Smooth muscle cell (in vitro differentiated cells): ENCODE measurements at regions not wholly inside any gene's neighbourhood (a gene's known extent, or its start where the extent isn't known, plus 50 kb on each side); places are given as distances from the start of the nearest gene placed in this dataset.
"Not testable (repeated sequence)": the region's sequence is repeated elsewhere in the genome, so short reads cannot be mapped to it uniquely, and the experiment has no call there.

Experiments used
- DNase-seq: peaks from one replicate; lab custom pipeline; 2025; ENCODE audit not compliant: unreplicated experiment; lab: John Stamatoyannopoulos, UW
- H2AFZ ChIP-seq: fragments of 200-600 bp; sonication (generic); 2 replicates; pipeline ENCODE4 v1.6.0; 2016; ENCODE audit warnings: antibody characterized with exemption, low read depth, mild to moderate bottlenecking
- H3F3A ChIP-seq: fragments of 200-600 bp; sonication (generic); 2 replicates; pipeline ENCODE4 v1.6.0; 2017; ENCODE audit warnings: antibody characterized with exemption, low read depth
- H3K27ac ChIP-seq: fragments of 200-600 bp; sonication (generic); 2 replicates; pipeline ENCODE4 v1.5.1; 2016; ENCODE audit warnings: low read depth, mild to moderate bottlenecking
- H3K27me3 ChIP-seq: fragments of 200-600 bp; sonication (generic); 2 replicates; pipeline ENCODE4 v1.6.1; 2016; ENCODE audit warnings: low read depth, mild to moderate bottlenecking
- H3K36me3 ChIP-seq: fragments of 200-600 bp; sonication (generic); 2 replicates; pipeline ENCODE4 v1.5.1; 2016; ENCODE audit warnings: low read depth
- H3K4me1 ChIP-seq: fragments of 200-600 bp; sonication (generic); 2 replicates; pipeline ENCODE4 v1.5.1; 2016; ENCODE audit warnings: low read depth
- H3K4me2 ChIP-seq: fragments of 200-600 bp; sonication (generic); 2 replicates; pipeline ENCODE4 v1.6.0; 2016; ENCODE audit warnings: mild to moderate bottlenecking
- H3K4me3 ChIP-seq: fragments of 200-600 bp; sonication (generic); 2 replicates; pipeline ENCODE4 v1.5.1; 2016; ENCODE audit warnings: mild to moderate bottlenecking
- H3K79me2 ChIP-seq: fragments of 200-600 bp; sonication (generic); 2 replicates; pipeline ENCODE4 v1.6.0; 2016; ENCODE audit warnings: low read depth, mild to moderate bottlenecking
- H3K9ac ChIP-seq: fragments of 200-600 bp; sonication (generic); 2 replicates; pipeline ENCODE4 v1.6.0; 2016; ENCODE audit warnings: low read depth
- H3K9me3 ChIP-seq: fragments of 200-600 bp; sonication (generic); replicated peaks from 2 replicates; pipeline ENCODE4 v1.5.1; 2016; ENCODE audit warnings: low read depth
- H4K20me1 ChIP-seq: fragments of 200-600 bp; sonication (generic); 2 replicates; pipeline ENCODE4 v1.6.0; 2016; ENCODE audit warnings: low read depth
- CTCF ChIP-seq: fragments of 200-600 bp; sonication (generic); IDR thresholded peaks from 2 replicates; pipeline ENCODE4 v1.5.1; 2017; ENCODE audit warnings: borderline replicate concordance, mild to moderate bottlenecking, antibody characterized with exemption; ENCODE audit not compliant: insufficient read depth, poor library complexity, severe bottlenecking
- WGBS: methylation state at CpG from one replicate; pipeline ENCODE4 v1.1.7; 2016; ENCODE audit warnings: low lambda C conversion rate; 5-methylcytosine and 5-hydroxymethylcytosine counted together

GRCh38 chr6:82506526-82506925 is 142.9 kb downstream of the TPBG start:
- no peaks in the 10 kb centered on the region for H3K36me3 ChIP-seq
- no peak for DNase-seq
- no peak overlapping the region for H3K4me3 ChIP-seq
- no peaks in the 10 kb centered on the region for H3K27me3 ChIP-seq
- H3K27ac ChIP-seq = no peak overlapping the region
- no peaks in the 10 kb centered on the region for H3K4me1 ChIP-seq
- no peak for TF ChIP-seq CTCF
- H3K9me3 ChIP-seq = no peaks in the 10 kb centered on the region
- H4K20me1 ChIP-seq = no peaks in the 10 kb centered on the region
- H3F3A ChIP-seq = no peaks in the 10 kb centered on the region
- H3K9ac ChIP-seq = no peak overlapping the region
- no peak overlapping the region for H3K4me2 ChIP-seq
- H2AFZ ChIP-seq = no peak overlapping the region
- no peaks in the 10 kb centered on the region for H3K79me2 ChIP-seq
- 70% methylated on average over 1 of the region's 1 CpG for WGBS

GRCh38 chr6:82507112-82507511 is 143.5 kb downstream of the TPBG start:
- DNase-seq = no peak
- H3K79me2 ChIP-seq = no peaks in the 10 kb centered on the region
- TF ChIP-seq CTCF = no peak
- no peaks in the 10 kb centered on the region for H3K27me3 ChIP-seq
- H3K4me1 ChIP-seq = no peaks in the 10 kb centered on the region
- H3K27ac ChIP-seq = no peak overlapping the region
- H3K9ac ChIP-seq = no peak overlapping the region
- H3K36me3 ChIP-seq = no peaks in the 10 kb centered on the region
- no peaks in the 10 kb centered on the region for H4K20me1 ChIP-seq
- no peak overlapping the region for H2AFZ ChIP-seq
- 67% methylated on average over 1 of the region's 1 CpG for WGBS
- H3K9me3 ChIP-seq = no peaks in the 10 kb centered on the region
- no peaks in the 10 kb centered on the region for H3F3A ChIP-seq
- no peak overlapping the region for H3K4me2 ChIP-seq
- no peak overlapping the region for H3K4me3 ChIP-seq

- Histone ChIP-seq H2AFZ (no peak overlapping the region), H3K4me1 (no peaks in the 10 kb centered on the region), H3K4me2 (no peak overlapping the region), H3K9me3 (no peaks in the 10 kb centered on the region), H3K27me3 (no peaks in the 10 kb centered on the region), H3K79me2 (no peaks in the 10 kb centered on the region), H4K20me1 (no peaks in the 10 kb centered on the region), H3K9ac (no peak overlapping the region), H3K4me3 (no peak overlapping the region), H3K27ac (no peak overlapping the region), H3K36me3 (no peaks in the 10 kb centered on the region), H3F3A (no peaks in the 10 kb centered on the region)
- DNase-seq = no peak
- 81% methylated on average over 2 of the region's 2 CpGs for WGBS
- TF ChIP-seq CTCF = no peak
Observed at GRCh38 chr6:82511546-82511945, 147.9 kb downstream of the TPBG start.

GRCh38 chr6:82517896-82518295 is 154.3 kb downstream of the TPBG start:
- not testable (repeated sequence) for H3K4me1 ChIP-seq, H3F3A ChIP-seq

More at GRCh38 chr6:82517896-82518295, 154.3 kb downstream of the TPBG start:
- DNase-seq, H3K27me3 ChIP-seq, H3K4me2 ChIP-seq, H3K4me3 ChIP-seq, H3K79me2 ChIP-seq, H2AFZ ChIP-seq, H3K27ac ChIP-seq, H3K36me3 ChIP-seq, H3K9ac ChIP-seq, H3K9me3 ChIP-seq, H4K20me1 ChIP-seq: not testable (repeated sequence)
- WGBS = 93% methylated on average over 4 of the region's 4 CpGs
